ENCODE measurements at regions not wholly inside any gene's neighbourhood (a gene's known extent, or its start where the extent isn't known, plus 50 kb on each side); places are given as distances from the start of the nearest gene placed in this dataset.
"Not testable (repeated sequence)": the region's sequence is repeated elsewhere in the genome, so short reads cannot be mapped to it uniquely, and the experiment has no call there.

- DNase-seq (ENCODE audit: low read depth in 2 of 2), result no peak
These were observed 66.1 kb downstream of the RBMX2 start for GRCh38 chrX:130467936-130468335.

- no peak for DNase-seq (ENCODE audit: low read depth in 2 of 2)
These were observed 66.7 kb downstream of the RBMX2 start for GRCh38 chrX:130468395-130468923.

GRCh38 chrX:130482871-130483270 is 81.1 kb downstream of the RBMX2 start:
- DNase-seq (ENCODE audit: low read depth in 2 of 2), result no peak

GRCh38 chrX:130485870-130486269 is 84.1 kb downstream of the RBMX2 start:
- no peak for DNase-seq (ENCODE audit: low read depth in 2 of 2)

GRCh38 chrX:130495502-130495901 is 93.7 kb downstream of the RBMX2 start:
- not testable (repeated sequence) for DNase-seq (ENCODE audit: low read depth in 2 of 2)

GRCh38 chrX:130497531-130497930 is 95.7 kb downstream of the RBMX2 start:
- no peak for DNase-seq (ENCODE audit: low read depth in 2 of 2)

GRCh38 chrX:130498653-130499274 is 97.0 kb downstream of the RBMX2 start:
- DNase-seq (ENCODE audit: low read depth in 2 of 2), result no peak

GRCh38 chrX:130502016-130502570 is 100.3 kb downstream of the RBMX2 start:
- DNase-seq (ENCODE audit: low read depth in 2 of 2), result no peak

GRCh38 chrX:130504019-130504418 is 102.2 kb downstream of the RBMX2 start:
- no peak for DNase-seq (ENCODE audit: low read depth in 2 of 2)

GRCh38 chrX:130507015-130507414 is 105.2 kb downstream of the RBMX2 start:
- DNase-seq (ENCODE audit: low read depth in 2 of 2), result no peak

GRCh38 chrX:130512534-130512933 is 110.7 kb downstream of the RBMX2 start:
- not testable (repeated sequence) for DNase-seq (ENCODE audit: low read depth in 2 of 2)

- DNase-seq (ENCODE audit: low read depth in 2 of 2), result no peak
These were observed 114.3 kb downstream of the RBMX2 start for GRCh38 chrX:130516123-130516522.

GRCh38 chrX:130523460-130524394 is 121.9 kb downstream of the RBMX2 start:
- DNase-seq (ENCODE audit: low read depth in 2 of 2), result no peak

- DNase-seq (ENCODE audit: low read depth in 2 of 2), result no peak
These were observed 122.8 kb downstream of the RBMX2 start for GRCh38 chrX:130524476-130525194.

GRCh38 chrX:130529531-130529930 is 127.7 kb downstream of the RBMX2 start:
- no peak for DNase-seq (ENCODE audit: low read depth in 2 of 2)

GRCh38 chrX:130531066-130531465 is 129.3 kb downstream of the RBMX2 start:
- DNase-seq (ENCODE audit: low read depth in 2 of 2), result no peak

GRCh38 chrX:130539721-130540321 is 138.0 kb downstream of the RBMX2 start:
- peak; percentile 11 for DNase-seq (ENCODE audit: low read depth in 2 of 2)

- DNase-seq (ENCODE audit: low read depth in 2 of 2), result no peak
These were observed 142.0 kb downstream of the RBMX2 start for GRCh38 chrX:130543603-130544325.

GRCh38 chrX:130545796-130546195 is 144.0 kb downstream of the RBMX2 start:
- DNase-seq (ENCODE audit: low read depth in 2 of 2), result no peak

GRCh38 chrX:130549382-130549781 is 147.6 kb downstream of the RBMX2 start:
- not testable (repeated sequence) for DNase-seq (ENCODE audit: low read depth in 2 of 2)

- no peak for DNase-seq (ENCODE audit: low read depth in 2 of 2)
These were observed 148.6 kb downstream of the RBMX2 start for GRCh38 chrX:130550351-130550750.

All from stimulated activated CD4-positive, alpha-beta T cell treated with anti-CD3 and anti-CD28 coated beads, Interleukin-4, amount 100 ng/mL, for 48 hours (primary cell).